H9 (cell line): ENCODE measurements at regions not wholly inside any gene's neighbourhood (a gene's known extent, or its start where the extent isn't known, plus 50 kb on each side); places are given as distances from the start of the nearest gene placed in this dataset.

ENCODE experiments used
- DNase-seq: peaks from one replicate; pipeline ENCODE4 v3.0.0-alpha.2; 2017
- H2AFZ ChIP-seq: one replicate; pipeline ENCODE4 v1.6.1; 2013; ENCODE audit warnings: mild to moderate bottlenecking, low read length, control low read depth, moderate library complexity
- H2AK5ac ChIP-seq: 2 replicates; pipeline ENCODE4 v1.6.1; 2013; ENCODE audit warnings: low read length, control low read depth, mixed read lengths; ENCODE audit not compliant: insufficient read length
- H2BK120ac ChIP-seq: one replicate; pipeline ENCODE4 v1.6.1; 2013; ENCODE audit warnings: low read depth, mild to moderate bottlenecking, low read length, control low read depth, inconsistent platforms; ENCODE audit not compliant: poor library complexity, severe bottlenecking
- H2BK12ac ChIP-seq: 2 replicates; pipeline ENCODE4 v1.6.1; 2013; ENCODE audit warnings: low read length, control low read depth, mixed read lengths, low read depth; ENCODE audit not compliant: insufficient read length
- H2BK15ac ChIP-seq: 2 replicates; pipeline ENCODE4 v1.6.1; 2013; ENCODE audit warnings: low read depth, low read length, control low read depth
- H2BK20ac ChIP-seq: one replicate; pipeline ENCODE4 v1.6.1; 2013; ENCODE audit warnings: low read depth, mild to moderate bottlenecking, low read length, control low read depth, inconsistent platforms; ENCODE audit not compliant: poor library complexity, severe bottlenecking
- H2BK5ac ChIP-seq: 2 replicates; pipeline ENCODE4 v1.6.1; 2013; ENCODE audit warnings: low read length, control low read depth, mixed read lengths; ENCODE audit not compliant: insufficient read length
- H3K14ac ChIP-seq: 2 replicates; pipeline ENCODE4 v1.6.1; 2013; ENCODE audit warnings: low read length, control low read depth; ENCODE audit not compliant: insufficient read depth
- H3K18ac ChIP-seq: 2 replicates; pipeline ENCODE4 v1.6.1; 2013; ENCODE audit warnings: low read depth, mild to moderate bottlenecking, mixed read lengths, low read length, control low read depth; ENCODE audit not compliant: insufficient read length
- H3K23ac ChIP-seq: 2 replicates; pipeline ENCODE4 v1.6.1; 2013; ENCODE audit warnings: low read length, control low read depth, mixed read lengths, low read depth; ENCODE audit not compliant: insufficient read length
- H3K23me2 ChIP-seq: 2 replicates; pipeline ENCODE4 v1.6.1; 2013; ENCODE audit warnings: low read depth, mild to moderate bottlenecking, mixed read lengths, low read length, control low read depth; ENCODE audit not compliant: insufficient read length, poor library complexity, severe bottlenecking
- H3K27ac ChIP-seq: 2 replicates; pipeline ENCODE4 v1.5.1; 2013; ENCODE audit warnings: low read length, control low read depth, mixed read lengths, low read depth; ENCODE audit not compliant: insufficient read length
- H3K27me3 ChIP-seq: 2 replicates; pipeline ENCODE4 v1.6.1; 2013; ENCODE audit warnings: low read length, control low read depth, inconsistent platforms; ENCODE audit not compliant: insufficient read depth
- H3K4ac ChIP-seq: 2 replicates; pipeline ENCODE4 v1.6.1; 2013; ENCODE audit warnings: low read depth, mild to moderate bottlenecking, control low read depth, inconsistent platforms, low read length, moderate library complexity
- H3K4me1 ChIP-seq: 2 replicates; pipeline ENCODE4 v1.6.1; 2013; ENCODE audit warnings: low read length, control low read depth, inconsistent platforms; ENCODE audit not compliant: insufficient read depth
- H3K4me2 ChIP-seq: 2 replicates; pipeline ENCODE4 v1.6.1; 2013; ENCODE audit warnings: low read length, control low read depth, mixed read lengths; ENCODE audit not compliant: insufficient read length, insufficient read depth
- H3K56ac ChIP-seq: 2 replicates; pipeline ENCODE4 v1.6.1; 2013; ENCODE audit warnings: low read depth, mild to moderate bottlenecking, mixed read lengths, low read length, control low read depth; ENCODE audit not compliant: insufficient read length
- H3K79me1 ChIP-seq: 2 replicates; pipeline ENCODE4 v1.6.1; 2013; ENCODE audit warnings: low read depth, mild to moderate bottlenecking, moderate library complexity, low read length, control low read depth, inconsistent platforms; ENCODE audit not compliant: insufficient read depth, poor library complexity, severe bottlenecking
- H3K79me2 ChIP-seq: 2 replicates; pipeline ENCODE4 v1.6.1; 2013; ENCODE audit warnings: low read length, control low read depth, inconsistent platforms; ENCODE audit not compliant: insufficient read depth
- H3K9ac ChIP-seq: 2 replicates; pipeline ENCODE4 v1.6.1; 2013; ENCODE audit warnings: low read length, control low read depth, mixed read lengths; ENCODE audit not compliant: insufficient read length; ENCODE audit errors: extremely low read depth
- H3K9me3 ChIP-seq: one replicate; pipeline ENCODE4 v1.6.1; 2013; ENCODE audit warnings: low read depth, low read length, inconsistent platforms; ENCODE audit not compliant: control insufficient read depth
- H3T11ph ChIP-seq: one replicate; pipeline ENCODE4 v1.6.1; 2013; ENCODE audit warnings: mild to moderate bottlenecking, low read length, control low read depth, inconsistent platforms
- H4K20me1 ChIP-seq: one replicate; pipeline ENCODE4 v1.6.1; 2013; ENCODE audit not compliant: control insufficient read depth, insufficient read length, insufficient read depth
- H4K5ac ChIP-seq: 2 replicates; pipeline ENCODE4 v1.6.1; 2013; ENCODE audit warnings: low read depth, mild to moderate bottlenecking, mixed read lengths, low read length, control low read depth; ENCODE audit not compliant: insufficient read length
- H4K8ac ChIP-seq: replicated peaks from 2 replicates; pipeline ENCODE4 v1.6.1; 2013; ENCODE audit warnings: low read length, control low read depth, mixed read lengths, low read depth; ENCODE audit not compliant: insufficient read length
- H4K91ac ChIP-seq: 2 replicates; pipeline ENCODE4 v1.6.1; 2013; ENCODE audit warnings: low read depth, mild to moderate bottlenecking, moderate library complexity, mixed read lengths, low read length, control low read depth; ENCODE audit not compliant: insufficient read length
- H3K27ac Mint-ChIP-seq, 3 experiments: 2 replicates in 2 of 3; 3 replicates in 1 of 3; pipeline ENCODE4 v1.8.0; 2020 to 2021; ENCODE audit warnings: mixed read lengths in 3 of 3, mild to moderate bottlenecking in 1 of 3, moderate library complexity in 1 of 3
- H3K27me3 Mint-ChIP-seq: 2 replicates; pipeline ENCODE4 v1.8.0; 2021; ENCODE audit warnings: low read depth, mild to moderate bottlenecking, moderate library complexity, mixed read lengths
- H3K36me3 Mint-ChIP-seq, 3 experiments: 2 replicates in 2 of 3; 3 replicates in 1 of 3; pipeline ENCODE4 v1.8.0; 2020 to 2021; ENCODE audit warnings: low read depth in 3 of 3, mixed read lengths in 3 of 3; ENCODE audit not compliant: insufficient read depth in 1 of 3
- H3K4me1 Mint-ChIP-seq, 2 experiments: 2 replicates each; pipeline ENCODE4 v1.8.0; 2020; ENCODE audit warnings: mixed read lengths in 2 of 2
- H3K4me3 Mint-ChIP-seq, 2 experiments: 2 replicates in 1 of 2; 3 replicates in 1 of 2; pipeline ENCODE4 v1.8.0; 2020 to 2021; ENCODE audit warnings: mild to moderate bottlenecking in 2 of 2, mixed read lengths in 2 of 2, moderate library complexity in 1 of 2
- H3K9me3 Mint-ChIP-seq, 2 experiments: 2 replicates in 1 of 2; 3 replicates in 1 of 2; pipeline ENCODE4 v1.8.0; 2020; ENCODE audit warnings: mild to moderate bottlenecking in 2 of 2, mixed read lengths in 2 of 2, moderate library complexity in 1 of 2
- CTCF ChIP-seq: fragments of 200-600 bp; sonication (generic); conservative IDR thresholded peaks from 3 replicates; pipeline ENCODE4 v1.8.0; 2021; ENCODE audit warnings: antibody characterized with exemption, mild to moderate bottlenecking
- WGBS: extraction: QIAGEN DNeasy Blood & Tissue Kit; methylation state at CpG from one replicate; pipeline ENCODE4 v1.1.7; 2013; ENCODE audit warnings: missing lambda C conversion rate, low lambda C conversion rate, mixed read lengths; ENCODE audit not compliant: insufficient read length; ENCODE audit errors: extremely low coverage; 5-methylcytosine and 5-hydroxymethylcytosine counted together

GRCh38 chr6:105750089-105750488 lies 336.0 kb upstream of the PRDM1 start:
- Histone ChIP-seq H3K27me3 (no peaks in the 10 kb centered on the region), H4K20me1 (no peaks in the 10 kb centered on the region), H3K4me1 (peaks cover 8% of the 10 kb centered on the region; the same call in 1 of the 2 replicates), H3K56ac (no peak overlapping the region), H2BK5ac (no peak overlapping the region), H4K8ac (no peak overlapping the region), H3K79me1 (no peaks in the 10 kb centered on the region), H3K79me2 (no peaks in the 10 kb centered on the region), H3T11ph (no peak overlapping the region), H2BK12ac (no peak overlapping the region), H3K14ac (no peak overlapping the region), H4K5ac (no peak overlapping the region), H3K23ac (no peak overlapping the region), H4K91ac (no peak overlapping the region), H3K4ac (no peak overlapping the region), H3K27ac (no peak overlapping the region), H3K9me3 (peaks cover 3% of the 10 kb centered on the region), H3K4me2 (no peak overlapping the region), H2AFZ (no peak overlapping the region), H2BK120ac (no peak overlapping the region), H2BK20ac (no peak overlapping the region), H3K9ac (no peak overlapping the region), H2AK5ac (no peak overlapping the region), H3K23me2 (no peaks in the 10 kb centered on the region), H3K18ac (no peak overlapping the region), H2BK15ac (no peak overlapping the region)
- no CpG with 5 or more reads among the region's 3 CpGs for WGBS
- peaks cover 2 to 6% of the 10 kb centered on the region in 2 experiments; a peak in 3 of 5 replicates for H3K9me3 Mint-ChIP-seq
- no peak for TF ChIP-seq CTCF
- no peak overlapping the region for H3K4me3 Mint-ChIP-seq
- H3K36me3 Mint-ChIP-seq = peaks cover 0 to 6% (median 0%) of the 10 kb centered on the region in 3 experiments; a peak in 2 of 7 replicates
- peaks cover 9 to 22% of the 10 kb centered on the region in 2 experiments for H3K4me1 Mint-ChIP-seq
- H3K27me3 Mint-ChIP-seq = no peaks in the 10 kb centered on the region
- no peak for DNase-seq
- H3K27ac Mint-ChIP-seq = no peak overlapping the region
